Bronchial epithelial cell (primary cell): ENCODE measurements at regions not wholly inside any gene's neighbourhood (a gene's known extent, or its start where the extent isn't known, plus 50 kb on each side); places are given as distances from the start of the nearest gene placed in this dataset.

Experiments
- DNase-seq: peaks from one replicate; pipeline ENCODE4 v3.0.0-alpha.2; 2010; ENCODE audit warnings: low read depth
- FAIRE-seq: peaks from 2 replicates; lab custom pipeline; 2011; peaks lifted over from hg19 to GRCh38; lab: Jason Lieb, UNC
- H3K27me3 ChIP-seq: 2 replicates; pipeline ENCODE4 v1.5.1; 2011; ENCODE audit warnings: low read length; ENCODE audit not compliant: control insufficient read depth, insufficient read depth
- H3K36me3 ChIP-seq: 2 replicates; pipeline ENCODE4 v1.5.1; 2011; ENCODE audit warnings: low read length; ENCODE audit not compliant: control insufficient read depth, insufficient read depth
- H3K4me3 ChIP-seq: 2 replicates; pipeline ENCODE4 v1.5.1; 2011; ENCODE audit warnings: mild to moderate bottlenecking, low read depth, low read length, control low read depth
- CTCF ChIP-seq: IDR thresholded peaks from 2 replicates; pipeline ENCODE4 v1.5.1; 2011; ENCODE audit warnings: mild to moderate bottlenecking, moderate library complexity, low read length, control low read depth, inconsistent platforms; ENCODE audit not compliant: insufficient read depth, severe bottlenecking

GRCh38 chr9:96064826-96065481 is 189.5 kb downstream of the ERCC6L2 start:
- no peak for FAIRE-seq
- Histone ChIP-seq H3K4me3 (no peak overlapping the region), H3K27me3 (no peaks in the 10 kb centered on the region), H3K36me3 (no peaks in the 10 kb centered on the region)
- TF ChIP-seq CTCF: no peak
- no peak for DNase-seq

- no peak for TF ChIP-seq CTCF
- FAIRE-seq (no peak), DNase-seq (no peak)
- Histone ChIP-seq H3K36me3 (no peaks in the 10 kb centered on the region), H3K27me3 (no peaks in the 10 kb centered on the region), H3K4me3 (no peak overlapping the region)
Measured at GRCh38 chr9:96062854-96063253, 187.4 kb downstream of the ERCC6L2 start.

GRCh38 chr9:96062031-96062430 is 186.5 kb downstream of the ERCC6L2 start:
- FAIRE-seq: peak; percentile 18
- Histone ChIP-seq H3K27me3 (no peaks in the 10 kb centered on the region), H3K4me3 (no peak overlapping the region), H3K36me3 (no peaks in the 10 kb centered on the region)
- no peak for DNase-seq
- no peak for TF ChIP-seq CTCF

- FAIRE-seq (peak; percentile 32), DNase-seq (peak; percentile 68)
- no peak for TF ChIP-seq CTCF
- H3K27me3 ChIP-seq: no peaks in the 10 kb centered on the region
- no peaks in the 10 kb centered on the region for H3K36me3 ChIP-seq
- H3K4me3 ChIP-seq: no peak overlapping the region
Measured at GRCh38 chr9:96061293-96061987, 185.9 kb downstream of the ERCC6L2 start.

GRCh38 chr9:96058218-96058617 is 182.7 kb downstream of the ERCC6L2 start:
- no peaks in the 10 kb centered on the region for H3K27me3 ChIP-seq
- no peaks in the 10 kb centered on the region for H3K36me3 ChIP-seq
- no peak for DNase-seq
- no peak overlapping the region for H3K4me3 ChIP-seq
- FAIRE-seq: no peak
- TF ChIP-seq CTCF: no peak
